HG02970 (cell line): ENCODE measurements at regions not wholly inside any gene's neighbourhood (a gene's known extent, or its start where the extent isn't known, plus 50 kb on each side); places are given as distances from the start of the nearest gene placed in this dataset.
"Not testable (repeated sequence)": the region's sequence is repeated elsewhere in the genome, so short reads cannot be mapped to it uniquely, and the experiment has no call there.

ENCODE experiments used
- ATAC-seq: cut with Tn5 transposase; IDR thresholded peaks from one replicate; pipeline ENCODE4 v1.9.1; 2021; ENCODE audit warnings: mild to moderate bottlenecking, moderate library complexity, moderate number of reproducible peaks; ENCODE audit not compliant: unreplicated experiment, low FRiP score

DNA sequence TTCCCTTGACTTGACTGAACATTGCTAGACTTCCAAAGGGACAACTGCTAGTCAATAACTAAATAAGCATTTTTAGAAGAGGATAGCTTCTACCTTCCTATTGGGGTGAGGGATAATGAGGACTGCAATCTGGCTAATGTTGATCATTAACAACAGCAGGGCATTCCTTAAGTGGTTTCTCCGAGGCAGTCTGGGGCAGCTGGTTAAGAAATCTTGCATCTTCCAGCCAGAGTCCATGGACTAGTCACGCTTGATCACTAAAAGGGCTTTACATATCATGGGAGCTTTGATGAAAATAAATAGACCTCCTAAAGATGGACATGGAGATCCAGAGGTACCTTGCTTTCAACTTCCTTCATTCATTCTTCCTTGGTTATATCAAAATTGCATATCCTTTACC, 329.4 kb upstream of the ESRRG start:
- ATAC-seq = no peak

DNA sequence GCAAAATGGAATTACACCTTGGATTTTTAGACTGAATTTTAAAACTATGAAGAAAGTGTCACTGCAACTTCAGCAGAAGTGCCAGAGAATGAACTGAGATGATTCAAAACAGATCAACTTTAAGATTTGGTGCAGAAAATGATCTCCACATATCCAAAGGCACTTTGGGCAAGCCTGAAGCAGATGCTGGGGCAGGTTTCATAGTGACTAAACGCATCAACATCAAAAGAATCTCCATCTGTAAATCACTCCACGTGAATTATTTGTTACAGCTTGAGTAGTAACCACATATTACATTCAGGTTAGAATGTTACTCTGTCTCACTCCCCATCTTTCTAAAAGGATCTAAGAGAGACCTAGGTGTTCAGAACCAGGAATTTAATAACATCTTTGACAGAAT, 329.0 kb upstream of the ESRRG start:
- ATAC-seq = no peak

DNA sequence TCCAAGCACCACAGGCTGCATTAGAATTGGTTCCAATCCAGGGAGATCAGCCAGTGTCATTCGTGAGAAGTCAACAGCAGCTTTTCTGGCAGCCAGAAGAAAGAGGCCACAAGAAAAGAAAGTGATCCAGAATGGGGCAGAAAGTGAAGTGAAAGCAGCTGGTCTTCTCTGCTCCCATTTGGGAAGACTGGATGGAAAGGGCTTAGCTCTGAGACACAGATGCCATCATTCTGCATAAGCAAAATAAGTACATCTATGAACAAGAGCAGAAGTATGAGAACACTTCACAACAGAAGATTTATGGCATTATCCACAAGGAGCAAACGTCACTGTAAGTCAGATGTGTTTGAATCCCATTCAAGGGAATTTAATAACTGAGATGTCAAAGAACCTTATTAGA, 326.5 kb upstream of the ESRRG start:
- no peak for ATAC-seq

DNA sequence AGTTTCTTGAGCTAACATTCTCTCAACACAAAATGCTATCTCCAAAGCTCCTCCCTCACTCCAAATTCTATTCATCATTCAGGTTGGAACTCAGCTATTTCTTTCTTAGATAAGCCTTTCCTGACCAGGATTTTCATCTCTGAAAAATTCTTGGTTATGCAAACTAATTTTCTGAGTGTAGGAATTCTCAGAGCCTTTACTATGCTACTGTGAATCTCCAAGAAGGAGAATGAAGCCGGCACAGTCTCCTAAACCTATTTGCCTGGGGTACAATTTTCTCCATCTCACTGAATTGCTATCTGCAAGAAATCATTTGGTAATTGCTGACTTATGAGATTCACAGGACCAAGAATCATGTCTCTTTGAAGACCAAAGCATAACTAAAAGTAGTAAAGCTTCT, 325.9 kb upstream of the ESRRG start:
- ATAC-seq = no peak

- no peak for ATAC-seq
Observed at GRCh38 chr1:217048104-217048707, 325.0 kb upstream of the ESRRG start.

GRCh38 chr1:217040711-217041455, 317.7 kb upstream of the ESRRG start:
- ATAC-seq = no peak

DNA sequence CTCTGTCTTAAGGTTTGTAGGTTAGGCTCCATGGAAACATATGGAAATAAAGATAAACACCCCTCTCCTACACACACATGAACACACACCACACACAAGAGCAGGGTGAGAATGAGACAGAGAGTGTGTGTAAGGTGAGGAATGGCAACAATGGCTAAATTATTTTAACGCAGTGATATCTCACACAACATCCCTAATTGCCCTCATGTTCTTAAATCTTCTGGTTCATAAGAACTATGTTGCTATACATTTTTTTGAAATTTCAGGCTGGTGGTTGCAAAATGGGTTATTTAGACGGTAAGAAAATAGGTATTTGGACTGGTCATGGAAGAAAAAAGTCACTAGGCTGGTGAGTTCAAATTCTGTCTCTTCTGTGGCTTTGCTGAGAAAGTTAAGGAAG, 316.7 kb upstream of the ESRRG start:
- no peak for ATAC-seq

DNA sequence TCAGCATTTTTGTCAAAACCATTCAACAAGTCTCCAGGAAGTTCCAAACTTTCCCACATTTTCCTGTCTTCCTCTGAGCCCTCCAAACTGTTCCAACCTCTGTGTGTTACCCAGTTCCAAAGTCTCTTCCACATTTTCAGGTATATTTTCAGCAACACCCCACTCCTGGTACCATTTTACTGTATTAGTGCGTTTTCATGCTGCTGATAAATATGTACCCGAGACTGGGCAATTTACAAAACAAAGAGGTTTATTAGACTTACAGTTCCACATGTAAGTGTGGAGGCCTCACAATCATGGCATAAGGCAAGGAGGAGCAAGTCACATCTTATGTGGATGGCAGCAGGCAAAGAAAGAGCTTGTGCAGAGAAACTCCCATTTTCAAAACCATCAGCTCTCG, 315.9 kb upstream of the ESRRG start:
- not testable (repeated sequence) for ATAC-seq

- ATAC-seq = no peak
Observed at GRCh38 chr1:217036757-217037156, 313.5 kb upstream of the ESRRG start.

DNA sequence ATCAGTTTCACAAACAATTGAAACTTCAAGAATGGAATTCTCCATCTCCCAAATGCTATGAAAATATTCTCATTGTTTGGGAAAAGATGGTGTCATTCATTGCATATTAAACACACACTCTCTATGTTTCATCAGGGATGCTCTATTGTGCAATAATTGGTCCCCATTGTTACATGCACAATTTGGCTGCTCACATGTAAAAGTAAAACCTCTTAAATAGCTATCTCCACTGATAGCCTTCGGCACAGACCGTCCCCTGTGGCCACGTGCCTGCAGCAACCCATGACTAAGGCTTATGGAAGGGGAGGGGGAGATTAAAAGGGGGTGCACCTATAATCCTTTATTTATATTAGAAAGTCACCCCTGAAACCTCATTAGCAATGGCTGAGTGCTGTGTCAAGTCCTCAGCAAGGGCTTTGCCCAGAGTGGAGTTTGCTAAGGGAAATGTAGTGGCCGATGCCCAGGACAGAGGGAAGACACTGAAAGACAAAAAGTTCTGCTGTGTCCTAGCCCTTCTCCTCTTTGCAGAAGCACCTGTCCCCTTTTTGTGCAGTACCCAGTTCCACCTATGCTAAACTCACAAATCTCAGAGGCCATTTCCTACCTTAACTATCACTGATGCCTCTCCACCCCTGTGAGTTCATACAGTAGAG, 309.6 kb upstream of the ESRRG start:
- ATAC-seq = no peak

DNA sequence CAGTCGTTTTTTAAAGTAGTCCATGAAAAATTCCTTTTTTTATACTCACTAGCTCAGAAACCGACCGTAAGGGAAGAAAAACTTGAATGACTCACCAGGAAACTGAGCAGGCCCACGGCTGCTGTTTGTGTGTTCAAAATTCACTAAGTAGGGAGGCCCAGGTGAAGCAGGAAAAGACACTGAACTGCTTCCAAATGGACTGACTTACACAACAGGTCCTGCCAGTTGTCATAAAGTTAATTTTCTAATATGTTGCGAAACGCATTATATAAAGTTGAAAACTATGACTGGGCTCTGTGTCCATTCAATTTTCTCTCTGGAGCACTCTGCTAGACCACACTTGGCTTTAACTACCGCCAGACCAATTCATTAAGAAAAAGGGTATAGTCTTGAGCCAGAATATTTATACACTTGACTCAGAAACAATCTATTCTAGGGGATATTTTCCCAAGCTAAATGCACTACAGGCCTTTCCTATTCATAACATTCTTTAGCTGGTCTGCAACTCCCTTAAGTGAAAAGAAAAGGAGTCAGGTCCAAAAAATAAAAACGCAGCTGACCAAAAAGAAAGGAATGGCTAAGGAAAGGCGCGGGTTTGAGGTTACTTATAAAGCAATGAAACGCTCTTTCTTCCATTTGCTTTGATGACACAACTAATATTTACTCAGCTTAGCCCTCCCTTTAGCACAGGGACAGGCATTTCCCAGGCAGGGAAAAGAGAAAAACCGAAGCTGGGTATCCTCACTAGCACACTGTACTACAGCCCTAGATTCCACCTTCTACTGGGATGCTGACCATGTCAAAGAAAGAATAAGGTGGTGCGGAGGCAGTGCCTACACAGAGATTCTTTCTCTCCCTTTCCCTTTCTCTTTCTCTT, 306.3 kb upstream of the ESRRG start:
- ATAC-seq = no peak

DNA sequence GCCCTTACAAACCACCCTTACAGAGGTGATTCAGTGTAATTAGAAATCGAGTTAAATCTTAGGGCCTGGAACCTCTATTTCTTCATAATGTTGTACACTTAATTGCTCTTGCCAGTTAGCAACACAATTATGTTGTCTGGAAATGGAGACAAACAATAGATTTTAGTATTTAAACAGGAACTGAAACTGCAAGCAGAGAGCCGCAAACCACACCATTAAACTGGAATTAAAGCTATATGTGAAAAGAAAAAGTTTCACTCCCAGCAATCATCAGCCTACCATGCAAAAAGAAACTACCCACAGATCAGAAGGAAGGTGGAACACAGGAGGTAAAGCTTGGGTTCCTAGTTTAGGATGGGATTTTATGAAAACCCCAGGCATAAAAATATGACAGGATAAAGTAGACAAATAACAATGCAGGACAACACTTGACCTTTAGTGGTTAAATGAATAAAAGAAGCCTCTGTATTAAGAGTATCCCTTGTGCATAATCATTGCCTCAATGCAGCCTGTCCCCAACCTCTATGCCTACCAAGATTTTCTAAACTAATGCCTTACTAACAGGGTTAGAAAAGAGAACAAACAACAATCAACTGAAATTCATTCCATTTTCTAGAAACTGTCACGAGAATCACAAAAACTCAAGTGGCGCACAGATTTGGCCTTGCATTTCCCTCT, 304.3 kb upstream of the ESRRG start:
- ATAC-seq = peak; percentile 96

DNA sequence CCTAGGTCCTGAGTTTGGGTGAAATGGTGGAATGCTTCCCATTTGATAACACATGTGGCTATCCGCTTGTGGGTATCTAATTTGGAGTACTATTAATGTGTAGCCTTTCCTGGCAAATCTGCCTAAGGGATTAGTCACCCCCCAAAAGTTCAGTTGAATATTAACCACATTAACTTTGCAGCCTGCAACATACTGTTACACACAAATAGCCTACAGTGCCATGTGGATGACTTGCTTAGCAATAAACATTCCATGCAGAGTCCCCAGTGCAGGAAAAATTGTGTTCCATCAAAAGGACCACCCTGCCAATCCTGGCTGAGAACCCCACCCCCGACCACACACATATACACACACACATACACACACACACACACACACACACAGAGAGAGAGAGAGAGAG, 303.3 kb upstream of the ESRRG start:
- no peak for ATAC-seq

DNA sequence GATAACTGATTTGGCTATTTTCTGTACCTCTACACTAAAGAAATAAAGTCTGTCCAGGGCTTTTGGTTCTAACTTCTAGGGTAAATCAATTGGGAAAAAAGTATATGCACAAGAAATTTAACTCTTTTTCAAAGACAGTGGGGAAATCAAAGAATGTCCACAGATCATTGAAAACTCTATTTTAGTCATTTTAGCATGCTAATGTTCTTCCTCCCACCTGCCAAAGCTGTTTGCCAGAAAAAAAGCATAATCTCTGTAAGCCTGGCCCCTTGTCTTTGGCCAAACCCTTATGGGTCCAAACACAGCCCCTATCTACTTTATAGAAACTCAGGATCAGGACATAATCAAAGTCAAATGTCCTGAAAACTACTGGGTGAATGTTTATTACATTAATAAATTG, 302.2 kb upstream of the ESRRG start:
- no peak for ATAC-seq

DNA sequence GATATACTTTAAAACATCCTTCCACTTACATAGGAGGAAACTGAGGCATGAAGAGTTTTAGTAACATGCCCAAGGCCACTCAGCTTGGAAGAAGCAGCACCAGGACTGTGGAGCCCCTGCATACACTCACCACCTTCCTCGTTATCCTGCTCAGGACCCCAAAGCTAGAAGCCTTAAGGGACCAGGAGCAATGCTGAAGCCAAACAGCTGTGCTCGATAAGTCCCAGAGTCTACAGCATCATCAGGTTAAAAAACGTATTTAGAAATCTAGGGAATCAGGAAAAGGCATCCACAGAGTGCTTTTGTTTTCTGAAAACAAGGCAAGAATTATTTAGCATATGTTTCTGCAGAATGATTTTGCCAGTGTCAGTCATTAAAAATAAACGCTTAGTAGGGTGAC, 301.7 kb upstream of the ESRRG start:
- ATAC-seq = no peak

GRCh38 chr1:217021956-217022355, 298.7 kb upstream of the ESRRG start:
- ATAC-seq = no peak

DNA sequence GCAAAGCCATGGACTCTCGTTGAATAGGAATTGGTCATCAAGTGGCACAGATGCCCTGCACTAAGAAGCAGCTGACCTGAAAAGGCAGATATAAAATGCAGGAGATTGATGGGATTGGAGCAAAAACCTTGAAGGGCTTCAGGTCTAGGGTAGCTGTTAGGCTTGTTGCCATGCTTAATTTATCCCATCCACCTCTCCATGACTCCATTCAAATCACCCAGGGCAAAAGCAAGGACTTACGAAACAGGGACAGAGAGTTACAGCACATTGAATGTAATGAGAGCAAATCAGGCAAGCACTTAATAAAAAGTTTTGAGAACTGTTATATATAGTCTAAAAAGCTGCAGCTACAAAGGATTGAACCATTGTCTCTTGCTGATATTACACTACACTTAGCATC, 298.2 kb upstream of the ESRRG start:
- no peak for ATAC-seq

DNA sequence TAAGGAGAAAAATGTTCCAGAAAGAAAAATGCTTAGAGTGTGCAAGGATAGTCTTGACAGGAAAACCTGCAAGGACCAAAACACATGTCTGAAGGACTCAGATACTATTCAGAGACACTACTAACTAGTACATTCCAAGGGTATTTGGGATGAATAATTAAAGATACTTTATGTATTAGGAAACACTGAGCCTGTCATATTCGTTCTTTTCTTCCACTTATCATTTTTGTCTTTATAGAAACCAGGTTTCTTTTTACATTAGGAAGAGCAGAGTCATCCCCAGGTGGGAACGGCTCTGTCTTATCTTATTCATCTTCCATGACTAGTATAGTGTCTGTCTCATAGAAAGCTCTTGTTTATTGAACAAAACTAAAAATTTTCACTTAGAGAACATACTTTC, 296.2 kb upstream of the ESRRG start:
- no peak for ATAC-seq

GRCh38 chr1:217018648-217019047, 295.4 kb upstream of the ESRRG start:
- no peak for ATAC-seq

GRCh38 chr1:217017165-217017564, 293.9 kb upstream of the ESRRG start:
- ATAC-seq = no peak
